ENCODE measurements at regions not wholly inside any gene's neighbourhood (a gene's known extent, or its start where the extent isn't known, plus 50 kb on each side); places are given as distances from the start of the nearest gene placed in this dataset.

DNA sequence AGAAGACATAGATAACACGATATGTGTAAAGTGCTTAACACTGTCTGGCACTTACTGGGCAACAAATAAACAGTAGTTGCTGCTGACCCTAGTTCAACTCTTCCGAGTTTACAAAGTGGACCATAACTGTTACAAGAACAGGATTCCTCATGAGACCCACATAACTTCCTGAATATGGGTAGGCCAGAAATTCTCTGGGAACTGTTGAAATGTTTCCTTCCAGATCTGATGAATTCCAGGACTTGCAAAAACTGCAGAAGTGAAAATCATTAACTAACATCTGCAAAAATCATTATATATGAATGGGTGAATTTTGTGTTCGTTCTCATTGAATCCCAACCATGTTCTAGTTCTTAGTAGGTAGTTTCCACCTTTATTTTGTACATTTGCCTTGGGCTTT is 181.7 kb upstream of the MME start:
- TF ChIP-seq EP300 (IDR thresholded peaks at IDR 0.05; ENCODE audit: borderline replicate concordance) (no peak), TAF1 (IDR thresholded peaks at IDR 0.05; ENCODE audit: low read depth) (no peak)
- TF ChIP-seq, protein P1, sequence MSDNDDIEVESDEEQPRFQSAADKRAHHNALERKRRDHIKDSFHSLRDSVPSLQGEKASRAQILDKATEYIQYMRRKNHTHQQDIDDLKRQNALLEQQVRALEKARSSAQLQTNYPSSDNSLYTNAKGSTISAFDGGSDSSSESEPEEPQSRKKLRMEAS (IDR thresholded peaks at IDR 0.05) = no peak
